ENCODE measurements at regions not wholly inside any gene's neighbourhood (a gene's known extent, or its start where the extent isn't known, plus 50 kb on each side); places are given as distances from the start of the nearest gene placed in this dataset.

DNA sequence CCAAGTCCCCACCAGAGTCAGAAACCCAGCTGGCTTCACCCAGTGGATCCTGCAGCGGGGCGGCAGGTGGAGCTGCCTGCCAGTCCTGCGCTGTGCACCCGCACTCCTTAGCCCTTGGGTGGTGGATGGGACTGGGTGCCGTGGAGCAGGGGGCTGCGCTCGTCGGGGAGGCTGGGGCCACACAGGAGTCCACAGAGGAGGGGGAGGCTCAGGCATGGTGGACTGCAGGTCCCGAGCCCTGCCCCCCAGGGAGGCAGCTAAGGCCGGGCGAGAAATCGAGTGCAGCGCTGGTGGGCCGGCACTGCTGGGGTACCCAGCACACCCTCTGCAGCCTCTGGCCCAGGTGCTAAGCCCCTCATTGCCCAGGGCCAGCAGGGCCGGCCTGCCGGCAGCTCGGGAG lies 144.6 kb upstream of the MGAT5 start:
- H3K9me3 ChIP-seq: peaks cover 0 to 9% (median 0%) of the 10 kb centered on the region in 4 donors
- TF ChIP-seq, protein P1, sequence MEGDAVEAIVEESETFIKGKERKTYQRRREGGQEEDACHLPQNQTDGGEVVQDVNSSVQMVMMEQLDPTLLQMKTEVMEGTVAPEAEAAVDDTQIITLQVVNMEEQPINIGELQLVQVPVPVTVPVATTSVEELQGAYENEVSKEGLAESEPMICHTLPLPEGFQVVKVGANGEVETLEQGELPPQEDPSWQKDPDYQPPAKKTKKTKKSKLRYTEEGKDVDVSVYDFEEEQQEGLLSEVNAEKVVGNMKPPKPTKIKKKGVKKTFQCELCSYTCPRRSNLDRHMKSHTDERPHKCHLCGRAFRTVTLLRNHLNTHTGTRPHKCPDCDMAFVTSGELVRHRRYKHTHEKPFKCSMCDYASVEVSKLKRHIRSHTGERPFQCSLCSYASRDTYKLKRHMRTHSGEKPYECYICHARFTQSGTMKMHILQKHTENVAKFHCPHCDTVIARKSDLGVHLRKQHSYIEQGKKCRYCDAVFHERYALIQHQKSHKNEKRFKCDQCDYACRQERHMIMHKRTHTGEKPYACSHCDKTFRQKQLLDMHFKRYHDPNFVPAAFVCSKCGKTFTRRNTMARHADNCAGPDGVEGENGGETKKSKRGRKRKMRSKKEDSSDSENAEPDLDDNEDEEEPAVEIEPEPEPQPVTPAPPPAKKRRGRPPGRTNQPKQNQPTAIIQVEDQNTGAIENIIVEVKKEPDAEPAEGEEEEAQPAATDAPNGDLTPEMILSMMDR (IDR thresholded peaks at IDR 0.05): no peak
- TF ChIP-seq POLR2AphosphoS5 (IDR thresholded peaks at IDR 0.05) (no peak), EP300 (IDR thresholded peaks at IDR 0.05) (no peak), POLR2A (IDR thresholded peaks at IDR 0.05; ENCODE audit: low read depth) (no peak)
- no peaks in the 10 kb centered on the region for H3K36me3 ChIP-seq
- no peak for DNase-seq (ENCODE audit: extremely low spot score)
- H3K4me3 ChIP-seq: no peak overlapping the region
- no peaks in the 10 kb centered on the region for H3K27me3 ChIP-seq
- intact Hi-C loops (cut with DNase I): no loop called here
- H3K4me1 ChIP-seq: no peaks in the 10 kb centered on the region
- WGBS: 97% methylated on average over 7 of the region's 17 CpGs
- no peak overlapping the region for H3K27ac ChIP-seq (replicated peaks in 1 of 4)

DNA sequence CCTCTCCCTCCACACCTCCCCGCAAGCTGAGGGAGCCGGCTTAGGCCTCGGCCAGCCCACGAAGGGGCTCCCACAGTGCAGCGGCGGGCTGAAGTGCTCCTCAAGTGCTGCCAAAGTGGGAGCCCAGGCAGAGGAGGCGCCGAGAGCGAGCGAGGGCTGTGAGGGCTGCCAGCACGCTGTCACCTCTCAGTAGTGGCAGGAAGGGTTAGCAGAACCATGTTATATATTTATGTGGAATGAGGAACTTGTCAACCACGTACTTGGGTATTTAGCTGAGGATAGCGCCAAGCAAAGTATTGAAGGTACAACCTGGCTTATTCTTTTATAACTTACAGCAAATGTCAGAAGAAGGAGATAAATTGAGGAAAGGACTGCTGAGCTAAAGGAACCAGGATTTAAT lies 144.1 kb upstream of the MGAT5 start:
- WGBS: 82% methylated on average over 8 of the region's 13 CpGs
- TF ChIP-seq POLR2AphosphoS5 (IDR thresholded peaks at IDR 0.05): no peak
- TF ChIP-seq EP300 (IDR thresholded peaks at IDR 0.05): no peak
- TF ChIP-seq, protein P1 (IDR thresholded peaks at IDR 0.05): no peak
- TF ChIP-seq POLR2A (IDR thresholded peaks at IDR 0.05; ENCODE audit: low read depth): no peak
- intact Hi-C loops (cut with DNase I): no loop called here

DNA sequence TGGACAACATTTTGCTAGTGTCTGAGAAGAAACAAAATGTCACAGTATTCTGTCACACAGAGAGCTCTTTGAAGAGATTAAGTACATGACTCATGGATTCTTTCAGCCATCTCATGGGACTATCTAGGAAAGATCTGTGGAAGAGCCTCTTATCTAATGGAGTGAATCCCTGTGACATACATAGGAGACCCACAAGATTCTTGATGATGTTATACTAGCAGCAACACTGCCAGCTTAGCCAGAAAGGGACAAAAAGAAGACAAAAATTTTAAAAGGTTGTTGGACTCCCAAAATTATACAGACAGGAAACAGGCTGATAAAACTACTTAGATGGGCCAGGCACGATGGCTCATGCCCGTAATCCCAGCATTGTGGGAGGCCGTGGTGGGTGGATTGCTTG lies 143.3 kb upstream of the MGAT5 start:
- Histone ChIP-seq H3K4me1 (no peaks in the 10 kb centered on the region), H3K9me3 (peaks cover 0 to 9% (median 0%) of the 10 kb centered on the region in 4 donors), H3K27ac (replicated peaks in 1 of 4) (no peak overlapping the region), H3K27me3 (no peaks in the 10 kb centered on the region), H3K36me3 (no peaks in the 10 kb centered on the region), H3K4me3 (no peak overlapping the region)
- intact Hi-C loops (cut with DNase I): no loop called here
- 94% methylated on average over 3 of the region's 3 CpGs for WGBS
- no peak for DNase-seq (ENCODE audit: extremely low spot score)
- TF ChIP-seq POLR2A (IDR thresholded peaks at IDR 0.05; ENCODE audit: low read depth) (no peak), EP300 (IDR thresholded peaks at IDR 0.05) (no peak), POLR2AphosphoS5 (IDR thresholded peaks at IDR 0.05) (no peak)
- TF ChIP-seq, protein P1 (IDR thresholded peaks at IDR 0.05): no peak

More for the DNA sequence above, 144.1 kb upstream of the MGAT5 start:
- Histone ChIP-seq H3K4me1 (no peaks in the 10 kb centered on the region), H3K9me3 (peaks cover 0 to 9% (median 0%) of the 10 kb centered on the region in 4 donors), H3K36me3 (no peaks in the 10 kb centered on the region), H3K27ac (replicated peaks in 1 of 4) (no peak overlapping the region), H3K4me3 (no peak overlapping the region), H3K27me3 (no peaks in the 10 kb centered on the region)
- no peak for DNase-seq (ENCODE audit: extremely low spot score)

DNA sequence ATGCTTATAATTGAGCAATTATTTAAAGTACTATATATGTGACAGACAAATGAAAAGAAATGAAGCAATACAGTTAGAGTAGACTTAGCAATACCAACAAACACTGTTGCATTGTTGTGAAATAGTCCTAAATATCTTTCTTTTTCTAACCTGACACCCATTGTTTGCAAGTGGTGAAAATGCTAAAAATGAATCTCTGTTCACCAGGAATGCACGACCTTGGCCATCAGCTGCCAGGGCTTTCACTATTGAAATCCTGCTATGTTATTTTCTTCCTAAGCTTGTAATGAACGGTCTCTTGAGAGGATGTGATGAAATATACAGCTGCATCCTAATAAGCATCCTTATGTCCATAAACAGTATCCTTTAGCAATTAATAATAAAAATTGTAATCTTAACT lies 136.2 kb upstream of the MGAT5 start:
- Histone ChIP-seq H3K36me3 (no peaks in the 10 kb centered on the region), H3K9me3 (no peaks in the 10 kb centered on the region), H3K27me3 (no peaks in the 10 kb centered on the region), H3K27ac (replicated peaks in 1 of 4) (no peak overlapping the region), H3K4me1 (peaks cover 26 to 35% (median 29%) of the 10 kb centered on the region in 4 donors), H3K4me3 (no peak overlapping the region)
- TF ChIP-seq POLR2AphosphoS5 (IDR thresholded peaks at IDR 0.05) (no peak), EP300 (IDR thresholded peaks at IDR 0.05) (no peak), POLR2A (IDR thresholded peaks at IDR 0.05; ENCODE audit: low read depth) (no peak)
- TF ChIP-seq, protein P1 (IDR thresholded peaks at IDR 0.05): no peak
- WGBS: 32% methylated on average over 2 of the region's 2 CpGs
- DNase-seq (ENCODE audit: extremely low spot score): no peak
- intact Hi-C loops (cut with DNase I): loop anchor here (2.0 to 5.0 kb wide), 4 partner anchors 90 to 295 kb away; no protein-coding TSS in a partner anchor

Measured in esophagus muscularis mucosa (tissue), 4 donors.